HG03045 (cell line): ENCODE measurements at regions not wholly inside any gene's neighbourhood (a gene's known extent, or its start where the extent isn't known, plus 50 kb on each side); places are given as distances from the start of the nearest gene placed in this dataset.

Experiments used
- ATAC-seq: cut with Tn5 transposase; IDR thresholded peaks from one replicate; pipeline ENCODE4 v1.9.1; 2021; ENCODE audit warnings: mild to moderate bottlenecking, moderate library complexity; ENCODE audit not compliant: unreplicated experiment

DNA sequence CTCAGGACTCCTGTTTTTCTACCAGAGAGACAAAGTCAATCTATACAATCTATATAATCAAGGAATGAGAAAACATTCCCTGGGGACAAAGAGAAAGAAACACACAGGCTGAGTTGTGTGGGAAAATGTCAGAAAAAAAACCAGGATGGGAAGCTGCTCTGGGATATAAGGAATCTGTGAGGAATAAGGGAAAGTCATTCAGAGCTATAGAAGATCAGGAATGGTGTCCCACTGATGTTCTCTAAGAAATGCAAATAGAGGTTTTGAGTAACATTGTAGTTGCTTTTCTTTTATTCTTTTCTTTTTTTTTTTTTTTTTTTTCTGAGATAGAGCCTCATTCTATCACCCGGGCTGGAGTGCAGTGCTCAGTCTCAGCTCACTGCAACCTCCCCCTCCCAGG is 605.9 kb upstream of the KLF4 start:
- ATAC-seq, result no peak

DNA sequence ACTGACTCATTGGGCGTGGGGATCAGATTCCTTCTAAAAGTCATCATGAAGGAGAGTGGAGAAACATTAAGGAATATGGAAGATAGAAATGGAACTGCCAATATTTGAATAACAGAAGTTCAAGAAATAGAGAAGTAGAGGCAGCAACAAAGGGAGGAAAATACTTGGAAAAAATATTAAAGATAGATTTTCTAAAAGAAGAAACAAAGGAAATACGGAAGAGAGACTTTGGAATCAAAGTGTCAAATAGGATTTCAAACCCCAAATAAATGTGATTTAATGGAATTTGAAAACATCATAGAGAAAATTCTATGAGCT is 605.1 kb upstream of the KLF4 start:
- no peak for ATAC-seq

DNA sequence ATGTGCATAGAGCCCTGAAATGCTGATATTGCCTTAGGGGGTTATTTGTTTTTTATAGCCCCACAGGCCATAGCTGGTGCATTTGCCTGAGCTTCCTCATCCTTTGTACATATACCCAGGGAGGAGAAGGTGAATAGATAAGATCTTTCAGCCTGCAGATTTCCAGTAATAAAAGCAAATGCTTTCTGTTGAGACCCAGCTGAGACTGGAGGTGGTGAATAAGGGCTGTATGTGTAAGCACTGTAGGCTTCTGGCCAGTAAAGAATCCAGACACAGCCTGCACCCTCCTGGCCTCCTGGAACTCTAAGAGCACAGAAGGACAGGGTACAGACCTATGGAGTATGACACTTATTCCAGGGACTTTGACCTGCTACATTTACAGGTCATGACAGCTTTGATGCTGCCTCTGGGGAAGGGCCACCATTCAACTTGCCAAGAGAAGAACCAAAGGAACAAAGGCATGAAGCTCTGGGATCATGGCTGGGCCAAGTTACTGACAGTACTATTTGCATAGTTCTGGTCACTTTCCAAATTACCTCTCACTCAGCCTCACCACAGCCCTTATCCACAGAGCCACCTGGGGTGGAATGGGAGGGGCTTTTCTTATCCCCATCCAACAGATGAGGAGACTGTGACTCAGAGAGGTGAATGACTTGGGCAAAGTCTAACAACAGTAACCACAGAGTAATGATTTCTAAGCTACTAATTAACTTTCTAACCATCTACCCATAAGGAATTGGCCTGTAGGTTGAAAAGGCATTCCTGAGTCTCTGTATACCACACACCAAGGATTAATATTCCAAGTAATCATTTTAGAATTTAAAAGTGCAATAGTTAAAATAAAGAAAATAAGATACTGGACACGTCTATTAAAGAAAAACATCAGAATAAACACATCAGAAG is 604.5 kb upstream of the KLF4 start:
- no peak for ATAC-seq

DNA sequence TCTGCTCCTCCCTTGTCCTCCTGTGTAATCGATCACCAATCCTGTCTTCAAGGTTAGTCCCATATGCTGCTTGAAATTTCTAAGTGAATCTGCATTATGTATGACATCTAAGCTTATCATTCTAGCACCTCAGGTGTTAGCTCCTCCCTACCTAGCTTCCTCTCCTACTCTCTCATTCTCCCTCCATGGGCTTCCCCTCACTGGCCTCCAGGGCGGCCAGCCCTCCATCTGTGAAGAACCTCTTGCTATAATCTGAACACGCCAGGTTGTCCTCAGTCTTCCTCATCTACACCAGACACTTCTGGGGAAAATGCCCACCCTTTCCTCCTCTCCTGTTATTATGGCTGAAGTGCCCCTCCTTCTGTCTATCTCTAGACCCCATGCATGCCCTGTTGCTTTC is 599.3 kb upstream of the KLF4 start:
- ATAC-seq, result no peak

DNA sequence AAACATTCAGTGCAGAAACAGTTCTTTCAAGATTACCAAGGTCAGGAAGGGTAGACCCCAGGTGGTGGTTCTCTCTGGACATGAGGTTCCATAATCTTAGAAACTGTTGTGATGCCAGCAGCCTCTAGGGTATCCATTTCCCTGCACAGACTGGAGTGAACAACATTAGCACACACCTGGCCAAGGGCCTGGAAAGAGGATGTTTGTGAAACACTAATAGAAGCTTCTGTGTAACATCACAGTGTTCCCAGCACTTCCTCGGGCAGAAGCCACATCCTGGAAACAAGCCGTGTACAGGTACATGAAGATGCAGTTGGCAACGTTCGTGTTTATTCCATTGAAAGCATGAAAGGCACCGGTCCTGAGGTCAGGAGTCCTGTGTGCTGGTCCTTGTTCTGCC is 598.2 kb upstream of the KLF4 start:
- ATAC-seq, result no peak

DNA sequence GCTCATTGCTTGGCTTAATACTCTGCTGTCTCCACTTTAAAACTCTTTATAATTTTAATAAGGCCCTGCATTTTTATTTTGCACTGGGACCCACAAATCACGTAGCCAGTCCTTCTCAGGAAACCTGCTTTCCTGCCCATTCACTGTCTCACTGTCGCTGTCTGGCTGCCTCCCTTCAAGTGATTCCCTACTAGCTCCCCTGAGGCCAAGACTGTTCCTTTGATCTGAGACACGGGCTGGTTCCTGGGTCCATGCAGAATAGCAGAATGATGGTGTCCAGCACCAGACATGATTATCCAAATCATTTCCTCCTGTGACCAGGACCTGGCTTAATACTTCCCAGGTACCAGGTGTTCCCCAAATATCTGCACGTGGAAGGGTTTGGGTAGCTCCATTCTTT is 597.1 kb upstream of the KLF4 start:
- no peak for ATAC-seq

DNA sequence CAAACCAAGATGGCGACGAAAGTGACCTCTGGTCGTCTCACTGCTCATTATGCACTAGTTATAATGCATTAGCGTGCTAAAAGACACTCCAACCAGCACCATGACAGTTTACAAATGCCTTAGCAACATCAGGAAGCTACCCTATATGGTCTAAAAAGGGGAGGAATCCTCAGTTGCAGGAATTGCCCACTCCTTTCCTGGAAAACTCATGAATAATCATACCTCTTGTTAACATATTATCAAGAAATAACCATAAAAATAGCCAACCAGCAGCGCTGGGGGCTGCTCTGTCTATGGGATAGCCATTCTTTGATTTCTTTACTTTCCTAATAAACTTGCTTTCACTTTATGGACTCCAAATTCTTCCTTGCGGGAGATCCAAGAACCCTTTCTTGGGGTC is 595.7 kb upstream of the KLF4 start:
- no peak for ATAC-seq

DNA sequence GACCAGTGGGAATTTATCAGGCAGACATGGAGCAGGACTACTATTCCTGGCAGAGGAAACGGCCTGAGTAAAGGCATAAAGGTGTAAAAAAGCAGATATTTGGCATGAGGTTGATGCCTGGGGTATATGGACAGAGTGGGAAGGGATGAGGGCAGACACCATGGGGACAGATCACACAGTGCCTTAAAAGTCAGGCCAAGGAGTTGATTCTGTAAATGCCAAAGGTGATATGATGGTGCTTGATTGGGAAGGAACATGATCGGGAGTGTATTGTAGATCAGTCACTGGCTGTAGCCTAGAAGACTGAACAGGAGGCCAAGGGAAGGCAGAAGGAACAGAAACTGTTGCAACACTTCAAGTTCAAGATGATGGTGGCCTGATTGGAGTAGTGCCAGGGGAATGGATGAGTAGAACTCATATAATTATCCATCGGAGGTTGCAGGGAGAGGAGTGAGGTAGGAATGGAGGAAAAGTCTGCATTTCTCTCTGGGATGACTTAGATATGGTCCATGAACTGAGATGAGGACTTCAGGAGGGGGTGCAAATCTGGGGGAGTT is 594.3 kb upstream of the KLF4 start:
- no peak for ATAC-seq

DNA sequence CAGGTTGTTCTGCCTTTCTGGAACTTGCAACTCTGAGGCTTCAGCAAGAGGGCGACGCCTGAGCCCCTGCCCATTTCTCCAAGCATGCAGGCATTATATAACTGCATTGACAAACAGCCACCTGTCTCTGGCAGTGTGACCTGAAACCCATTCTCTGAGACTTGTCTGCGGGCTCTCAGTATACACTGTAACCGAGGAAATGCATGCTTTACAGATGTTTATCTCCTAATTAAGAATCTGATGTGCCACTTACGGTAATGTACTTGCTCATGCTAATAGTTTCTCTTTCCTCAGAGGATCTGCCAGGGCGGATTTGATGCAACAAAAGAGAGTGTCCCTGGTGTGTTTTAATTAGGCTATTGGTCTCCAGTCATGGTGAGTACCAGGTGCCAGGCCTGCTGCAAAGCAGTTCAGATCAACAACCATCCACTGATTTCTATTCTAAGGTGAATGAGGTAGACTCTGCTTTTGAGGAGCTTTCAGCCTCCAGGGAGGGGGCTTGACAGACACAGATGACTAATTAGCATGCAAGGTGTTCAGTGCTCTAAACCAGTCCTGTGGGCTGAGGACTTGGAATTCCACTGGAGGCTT is 593.7 kb upstream of the KLF4 start:
- ATAC-seq, result no peak

DNA sequence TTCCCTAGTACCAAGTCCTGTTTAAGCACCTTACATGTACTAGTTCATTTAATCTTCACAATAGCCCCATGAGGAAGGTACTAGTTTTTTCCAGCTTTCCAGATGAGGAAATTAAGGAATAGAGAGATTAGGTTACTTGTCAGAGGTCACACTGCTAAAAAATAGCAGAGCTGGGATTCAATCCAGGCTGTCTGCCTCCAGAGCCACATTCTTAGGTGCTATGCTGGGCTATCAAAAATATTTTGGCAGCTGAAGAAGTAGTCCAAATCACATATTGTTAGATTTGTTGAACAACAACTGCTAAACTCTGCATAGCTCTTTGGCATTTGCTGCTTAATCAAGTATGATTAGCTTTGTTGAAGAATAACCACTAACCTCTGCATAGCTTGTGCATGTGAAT is 591.5 kb upstream of the KLF4 start:
- ATAC-seq, result no peak

DNA sequence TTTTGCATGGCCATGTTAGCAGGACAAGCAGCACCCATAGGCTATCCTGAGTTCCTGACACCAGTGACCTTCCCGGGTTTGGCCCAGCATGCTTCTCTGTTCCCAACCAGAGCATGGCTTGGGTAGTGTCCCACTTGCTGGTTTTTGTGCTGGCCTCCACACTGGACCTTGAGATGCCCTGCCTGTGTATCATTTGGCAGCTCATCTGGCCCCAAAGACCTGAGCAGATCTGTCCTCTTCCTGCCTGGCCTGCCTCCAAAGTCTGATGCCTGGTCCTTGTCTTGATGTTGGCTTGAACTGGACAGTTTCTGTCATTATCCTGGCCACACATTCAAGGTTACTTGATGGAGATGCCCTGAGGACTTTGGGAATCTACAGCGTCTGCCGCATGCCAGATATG is 590.7 kb upstream of the KLF4 start:
- ATAC-seq, result no peak

DNA sequence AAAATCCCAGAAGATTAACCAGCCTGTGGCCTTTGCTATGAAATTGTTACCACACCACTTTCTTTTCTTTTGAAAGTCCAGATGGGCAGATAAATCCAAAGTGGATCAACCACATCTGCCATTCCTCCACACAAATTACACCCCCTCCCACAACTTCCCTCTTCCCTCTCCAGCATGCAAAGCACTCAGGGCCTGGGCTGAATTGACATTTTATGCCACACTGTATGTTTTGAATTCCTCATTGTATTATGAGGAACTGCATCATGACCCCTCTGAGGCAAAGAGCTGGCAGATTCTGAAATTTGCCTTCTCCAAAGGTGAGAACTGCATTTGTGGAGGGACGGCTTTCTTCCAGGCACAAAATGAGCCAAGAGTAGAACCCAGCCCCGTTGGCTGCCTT is 589.2 kb upstream of the KLF4 start:
- no peak for ATAC-seq

DNA sequence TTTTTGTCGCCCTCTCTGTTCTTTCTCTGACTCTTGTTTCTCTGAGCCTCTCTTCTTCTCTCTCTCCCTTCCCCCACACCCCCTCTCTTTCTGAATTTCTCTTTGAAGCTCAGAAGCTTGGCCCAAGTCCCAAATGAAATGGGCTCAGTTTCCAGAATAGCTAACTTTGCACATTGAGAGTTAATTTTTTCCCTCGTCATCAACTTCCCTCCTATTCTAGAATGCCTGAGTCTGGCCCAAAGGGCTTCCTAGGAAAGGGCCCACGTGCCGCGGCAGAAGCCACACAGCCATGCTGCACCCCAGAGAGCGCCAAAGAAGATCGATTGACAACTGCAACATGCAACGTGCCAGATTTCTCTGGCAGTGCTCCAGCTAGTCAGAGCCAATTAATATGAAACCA is 588.8 kb upstream of the KLF4 start:
- ATAC-seq, result no peak

DNA sequence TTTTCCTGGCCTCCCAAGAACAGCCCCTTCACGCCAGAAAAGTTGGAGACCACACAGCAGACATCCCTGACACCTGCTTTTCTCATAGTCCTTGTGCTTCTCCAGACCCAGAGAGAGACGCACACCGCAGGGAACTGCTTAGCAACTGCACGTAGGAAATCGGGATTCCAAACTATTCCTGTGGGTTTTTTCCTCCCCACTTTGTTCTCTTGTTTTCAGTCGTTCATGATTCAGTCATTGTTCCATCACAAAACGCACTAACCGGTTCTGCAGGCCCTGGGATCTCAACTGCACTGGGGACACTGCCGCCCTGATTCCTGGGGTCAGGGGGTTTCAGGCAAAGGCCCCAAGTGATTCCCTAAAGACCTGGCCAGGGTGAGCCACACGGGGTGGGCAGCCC is 588.0 kb upstream of the KLF4 start:
- no peak for ATAC-seq

DNA sequence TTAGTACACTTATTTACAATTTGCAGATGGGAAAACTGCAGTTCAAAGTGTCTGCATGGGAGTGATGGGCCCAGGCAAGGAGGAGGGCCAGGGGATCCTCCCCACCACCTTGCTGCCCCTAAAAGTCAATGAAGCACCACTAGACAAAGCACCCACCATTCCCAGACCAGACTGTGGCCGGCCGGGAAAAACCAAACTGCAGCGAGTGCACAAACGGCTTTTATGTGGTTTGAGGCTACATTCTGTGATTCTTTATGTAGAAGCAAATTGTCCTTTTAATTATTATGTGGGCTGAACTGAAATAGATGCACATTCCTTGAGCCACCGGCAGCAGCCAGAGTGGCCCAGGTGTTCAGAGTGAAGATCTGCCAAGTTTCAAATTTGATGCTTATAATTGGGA is 585.3 kb upstream of the KLF4 start:
- no peak for ATAC-seq

DNA sequence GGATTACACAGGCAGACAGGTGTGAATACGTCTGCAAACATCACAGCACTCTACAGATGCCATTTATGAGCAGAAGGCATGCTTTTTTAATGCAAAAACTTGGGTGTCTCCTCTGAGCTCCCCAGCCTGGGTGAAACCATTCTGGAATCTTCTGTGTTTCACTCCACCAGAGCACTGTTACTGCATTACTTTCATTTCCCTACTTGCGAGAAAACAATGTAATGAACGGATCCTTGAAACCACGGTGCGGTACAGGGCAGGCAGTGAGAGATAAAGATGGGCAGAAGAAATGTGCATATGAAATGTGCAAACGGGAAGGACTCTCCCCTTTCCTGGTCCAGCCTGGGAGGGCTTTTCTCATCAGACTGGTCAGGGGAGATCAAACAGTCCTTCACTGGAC is 584.3 kb upstream of the KLF4 start:
- no peak for ATAC-seq

DNA sequence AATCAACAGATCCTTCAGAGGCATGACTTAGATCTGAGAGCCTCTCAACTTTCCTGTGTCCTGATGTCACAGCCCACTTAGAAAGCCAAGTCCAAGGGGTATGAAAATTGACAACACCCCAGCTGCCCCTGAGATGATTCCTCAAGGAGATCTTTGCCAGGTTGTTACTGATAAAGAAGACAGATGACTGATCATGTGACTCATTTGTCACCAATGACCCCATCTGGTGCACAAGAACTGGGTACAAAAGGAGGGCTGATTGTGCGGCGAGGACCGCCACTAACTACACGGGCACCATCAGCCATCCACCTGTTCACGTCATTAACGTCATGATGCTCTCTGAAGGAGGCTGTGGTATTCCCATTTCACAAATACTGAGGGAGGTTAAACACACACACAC is 583.2 kb upstream of the KLF4 start:
- ATAC-seq, result no peak

DNA sequence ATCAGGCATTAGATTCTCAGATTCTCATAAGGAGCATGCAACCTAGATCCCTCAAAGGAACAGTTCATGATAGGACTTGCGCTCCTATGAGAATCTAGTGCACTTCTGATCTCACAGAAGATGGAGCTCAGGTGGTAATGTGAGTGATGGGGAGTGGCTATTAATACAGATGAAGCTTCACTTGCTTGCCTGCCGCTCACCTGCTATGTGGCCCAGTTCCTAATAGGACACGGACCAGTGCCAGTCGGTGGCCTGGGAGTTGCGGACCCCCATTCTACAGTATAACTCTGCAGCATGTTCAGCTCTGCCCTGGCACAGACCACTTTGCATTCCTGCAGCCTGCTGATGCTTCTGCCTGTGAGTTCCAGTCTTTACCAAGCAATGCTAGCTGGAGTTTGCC is 581.3 kb upstream of the KLF4 start:
- no peak for ATAC-seq

DNA sequence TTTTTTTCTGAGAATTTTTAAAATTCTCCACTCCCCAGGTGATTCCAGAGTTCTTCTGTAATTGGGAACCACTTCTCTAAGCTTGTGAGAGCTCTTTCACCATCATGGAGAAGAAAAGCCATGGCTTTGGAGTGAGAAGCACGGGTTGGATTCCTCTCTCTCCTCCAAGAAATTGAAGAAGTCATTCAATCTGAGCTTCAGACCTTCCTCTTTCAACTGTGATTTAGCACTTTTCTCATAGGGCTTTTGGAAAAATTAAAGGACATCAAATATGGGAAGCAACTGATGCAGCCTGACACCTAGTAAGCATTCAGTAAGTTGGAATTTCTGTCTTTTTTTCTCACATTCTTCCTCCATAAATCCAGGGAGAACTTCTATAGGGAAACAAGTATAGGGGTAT is 580.4 kb upstream of the KLF4 start:
- ATAC-seq, result no peak

DNA sequence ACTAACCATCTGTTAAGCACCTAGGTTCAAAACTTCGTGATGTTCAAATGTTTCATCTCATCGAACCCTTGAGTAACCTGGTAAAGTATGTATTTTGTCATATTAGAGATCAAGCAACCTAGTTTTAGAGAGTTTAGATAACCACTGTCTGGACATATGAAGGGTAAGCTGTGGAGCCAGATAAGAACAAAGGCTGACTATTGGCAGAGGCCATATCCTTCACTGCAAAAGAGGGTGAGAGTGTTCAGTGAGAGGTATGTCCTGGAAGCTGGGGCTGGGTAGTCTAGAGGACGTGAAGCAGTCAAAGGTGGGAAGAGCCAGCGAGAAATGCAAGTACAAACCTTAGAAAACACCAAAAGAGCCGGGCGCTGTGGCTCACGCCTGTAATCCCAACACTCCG is 573.1 kb upstream of the KLF4 start:
- no peak for ATAC-seq

DNA sequence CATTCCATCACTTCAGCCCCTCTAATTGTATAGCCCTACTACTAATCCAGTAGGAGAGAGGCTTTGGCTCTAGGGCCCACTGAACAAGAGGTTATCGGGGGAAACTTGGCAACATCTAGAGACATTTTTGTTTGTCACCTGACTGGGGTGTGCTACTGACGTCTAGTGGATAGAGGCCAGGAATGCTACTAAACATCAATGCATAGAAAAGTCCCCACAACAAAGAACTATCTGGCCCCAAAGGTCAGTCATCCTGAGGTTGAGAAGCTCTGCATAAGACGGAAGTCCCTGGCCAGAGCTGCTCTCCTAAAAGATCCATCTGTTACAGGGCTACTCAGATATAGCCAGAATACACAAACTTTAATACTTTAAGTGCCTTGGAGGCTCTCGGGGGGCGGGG is 570.6 kb upstream of the KLF4 start:
- ATAC-seq, result no peak

DNA sequence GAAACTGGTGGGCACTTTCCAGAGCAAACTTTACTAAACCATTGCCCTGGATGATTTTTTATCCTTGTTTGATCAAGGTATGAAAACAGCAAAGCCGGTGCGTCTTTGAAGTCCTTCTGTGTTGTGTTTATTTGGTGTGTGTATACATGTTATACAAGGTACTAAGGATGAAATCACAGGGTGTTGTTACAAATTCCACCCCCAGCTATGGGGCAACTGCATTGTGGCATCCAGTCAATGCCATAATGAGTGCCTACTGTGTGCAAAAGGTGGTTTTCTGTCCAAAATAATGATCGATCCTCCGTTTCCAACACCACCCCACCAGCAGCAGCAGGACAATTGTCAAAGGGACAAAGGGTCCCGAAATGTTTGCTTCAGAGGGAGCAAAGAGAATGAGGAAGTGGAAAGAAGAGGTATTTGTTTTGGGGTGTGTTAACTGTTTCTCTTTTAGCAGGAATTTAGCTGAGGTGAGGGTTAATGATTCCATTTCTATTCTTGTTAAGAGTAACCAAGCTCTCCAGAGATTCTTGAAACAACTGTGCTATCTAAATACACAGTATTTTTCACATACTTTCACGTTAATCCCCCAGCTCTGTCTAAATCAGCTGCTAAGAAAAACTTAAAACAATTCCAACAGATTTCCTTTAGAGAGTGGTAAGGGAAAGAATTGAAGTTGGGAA is 568.7 kb upstream of the KLF4 start:
- ATAC-seq, result no peak
